Activated CD8-positive, alpha-beta T cell treated with anti-CD3 and anti-CD28 coated beads for 36 hours (primary cell): ENCODE measurements at regions not wholly inside any gene's neighbourhood (a gene's known extent, or its start where the extent isn't known, plus 50 kb on each side); places are given as distances from the start of the nearest gene placed in this dataset.

Experiments
- ATAC-seq: fragments of 200-7000 bp; cut with Tn5 transposase; one replicate; pipeline ENCODE4 v1.10.0; 2021; ENCODE audit warnings: mild to moderate bottlenecking, moderate library complexity
- CTCF ChIA-PET: fragments of 350-600 bp; sonication (Branson Sonifier 250); formaldehyde crosslinking; loops from one replicate; lab custom pipeline; 2021; ENCODE audit warnings: antibody characterized with exemption; lab: Charles Lee
- POLR2A ChIA-PET: fragments of 350-600 bp; sonication (Branson Sonifier 250); formaldehyde crosslinking; loops from one replicate; lab custom pipeline; 2021; ENCODE audit warnings: antibody characterized with exemption; lab: Charles Lee
- DNase-seq: peaks from one replicate; pipeline ENCODE4 v3.0.0-alpha.2; 2020
- H3K27ac Mint-ChIP-seq: one replicate; pipeline ENCODE4 v1.8.0; 2021; ENCODE audit warnings: mild to moderate bottlenecking, mixed read lengths
- H3K27me3 Mint-ChIP-seq: one replicate; pipeline ENCODE4 v1.8.0; 2021; ENCODE audit warnings: mixed read lengths
- H3K36me3 Mint-ChIP-seq: one replicate; pipeline ENCODE4 v1.8.0; 2021; ENCODE audit warnings: low read depth, mixed read lengths
- H3K4me1 Mint-ChIP-seq: one replicate; pipeline ENCODE4 v1.8.0; 2021; ENCODE audit warnings: low read depth, mixed read lengths
- H3K4me3 Mint-ChIP-seq: one replicate; pipeline ENCODE4 v1.8.0; 2021; ENCODE audit warnings: mild to moderate bottlenecking, moderate library complexity, mixed read lengths
- H3K9me3 Mint-ChIP-seq: one replicate; pipeline ENCODE4 v1.8.0; 2021; ENCODE audit warnings: mixed read lengths
- CTCF ChIP-seq: fragments of 200-600 bp; IDR thresholded peaks from one replicate; pipeline ENCODE4 v1.8.0; 2022; ENCODE audit warnings: antibody characterized with exemption, mild to moderate bottlenecking
- intact Hi-C: fragments of 100-400 bp; cut with micrococcal nuclease; formaldehyde crosslinking; loops from one replicate; pipeline ENCODE4 v1.10.0; 2022

GRCh38 chr4:128359422-128359821, 71.8 kb upstream of the PGRMC2 start:
- H3K27ac Mint-ChIP-seq = no peak overlapping the region
- peaks cover 4% of the 10 kb centered on the region for H3K4me1 Mint-ChIP-seq
- ATAC-seq (peak; percentile 72), DNase-seq (peak; percentile 16)
- ChIA-PET POLR2A (no interaction called here), CTCF (no interaction called here)
- H3K36me3 Mint-ChIP-seq = no peaks in the 10 kb centered on the region
- no peaks in the 10 kb centered on the region for H3K9me3 Mint-ChIP-seq
- H3K4me3 Mint-ChIP-seq = no peak overlapping the region
- intact Hi-C loops = no loop called here
- H3K27me3 Mint-ChIP-seq = no peaks in the 10 kb centered on the region
- no peak for TF ChIP-seq CTCF

- Mint-ChIP-seq H3K9me3 (no peaks in the 10 kb centered on the region), H3K36me3 (no peaks in the 10 kb centered on the region), H3K27ac (no peak overlapping the region), H3K4me3 (no peak overlapping the region), H3K4me1 (peaks cover 4% of the 10 kb centered on the region), H3K27me3 (no peaks in the 10 kb centered on the region)
- ChIA-PET CTCF (no interaction called here), POLR2A (no interaction called here)
- intact Hi-C loops = no loop called here
- DNase-seq (no peak), ATAC-seq (no peak)
- no peak for TF ChIP-seq CTCF
Measured at GRCh38 chr4:128358913-128359279, 71.3 kb upstream of the PGRMC2 start.

- intact Hi-C loops = no loop called here
Measured at GRCh38 chr4:128358231-128358912, 70.8 kb upstream of the PGRMC2 start.

GRCh38 chr4:128357286-128357685, 69.7 kb upstream of the PGRMC2 start:
- no peak for DNase-seq
- no peak for ATAC-seq
- H3K36me3 Mint-ChIP-seq = no peaks in the 10 kb centered on the region
- POLR2A ChIA-PET = no interaction called here
- no peaks in the 10 kb centered on the region for H3K9me3 Mint-ChIP-seq
- no peak overlapping the region for H3K27ac Mint-ChIP-seq
- CTCF ChIA-PET = no interaction called here
- TF ChIP-seq CTCF = no peak
- H3K27me3 Mint-ChIP-seq = no peaks in the 10 kb centered on the region
- H3K4me3 Mint-ChIP-seq = no peak overlapping the region
- peaks cover 4% of the 10 kb centered on the region for H3K4me1 Mint-ChIP-seq
- intact Hi-C loops = no loop called here

More at GRCh38 chr4:128358231-128358912, 70.8 kb upstream of the PGRMC2 start:
- CTCF ChIA-PET = no interaction called here
- peaks cover 4% of the 10 kb centered on the region for H3K4me1 Mint-ChIP-seq
- no peaks in the 10 kb centered on the region for H3K27me3 Mint-ChIP-seq
- no peaks in the 10 kb centered on the region for H3K36me3 Mint-ChIP-seq
- no peak overlapping the region for H3K27ac Mint-ChIP-seq
- no peak overlapping the region for H3K4me3 Mint-ChIP-seq
- no peaks in the 10 kb centered on the region for H3K9me3 Mint-ChIP-seq
- TF ChIP-seq CTCF = no peak
- ATAC-seq = no peak
- POLR2A ChIA-PET = no interaction called here
- DNase-seq = no peak

GRCh38 chr4:128355305-128355704, 67.7 kb upstream of the PGRMC2 start:
- no peak for DNase-seq
- intact Hi-C loops = no loop called here
- Mint-ChIP-seq H3K27me3 (no peaks in the 10 kb centered on the region), H3K36me3 (no peaks in the 10 kb centered on the region), H3K27ac (no peak overlapping the region), H3K4me3 (no peak overlapping the region), H3K4me1 (peaks cover 4% of the 10 kb centered on the region), H3K9me3 (no peaks in the 10 kb centered on the region)
- TF ChIP-seq CTCF = no peak
- CTCF ChIA-PET = no interaction called here
- POLR2A ChIA-PET = no interaction called here
- ATAC-seq = no peak
